ENCODE measurements at regions not wholly inside any gene's neighbourhood (a gene's known extent, or its start where the extent isn't known, plus 50 kb on each side); places are given as distances from the start of the nearest gene placed in this dataset.
"Not testable (repeated sequence)": the region's sequence is repeated elsewhere in the genome, so short reads cannot be mapped to it uniquely, and the experiment has no call there.

GRCh38 chr20:12949429-12949980 lies 59.3 kb upstream of the SPTLC3 start:
- no peak overlapping the region for H3K9ac ChIP-seq (replicated peaks; ENCODE audit: extremely low read depth, insufficient read depth, low read length)
- ChIA-PET CTCF (no interaction called here), POLR2A (no interaction called here)
- H3K36me3 ChIP-seq (ENCODE audit: control insufficient read depth in 2 of 2, extremely low read depth in 1 of 2, insufficient read depth in 2 of 2, low read length in 2 of 2) = no peaks in the 10 kb centered on the region
- no peak overlapping the region for H3K4me3 ChIP-seq (replicated peaks in 1 of 3; ENCODE audit: insufficient read depth in 1 of 3, low read depth in 1 of 3, low read length in 3 of 3)
- no peaks in the 10 kb centered on the region for H3K4me1 ChIP-seq (ENCODE audit: control insufficient read depth, extremely low read depth, insufficient read depth, low read length)
- no peak for DNase-seq (ENCODE audit: low read depth, low spot score)
- peaks cover 0 to 2% of the 10 kb centered on the region in 2 experiments for H3K27me3 ChIP-seq (ENCODE audit: control insufficient read depth in 2 of 2, insufficient read depth in 2 of 2, low read length in 2 of 2)
- H4K20me1 ChIP-seq (replicated peaks; ENCODE audit: control insufficient read depth, extremely low read depth, insufficient read depth, low read length) = no peaks in the 10 kb centered on the region
- no peak for TF ChIP-seq EZH2 (IDR thresholded peaks at IDR 0.05; ENCODE audit: borderline replicate concordance, low read depth, low read length, severe bottlenecking)
- no peak for TF ChIP-seq MYC (IDR thresholded peaks at IDR 0.05; ENCODE audit: low read depth, low read length)
- TF ChIP-seq FOS (IDR thresholded peaks at IDR 0.05; ENCODE audit: borderline replicate concordance, insufficient read depth, low read length) = no peak
- TF ChIP-seq GATA2 (IDR thresholded peaks at IDR 0.05; ENCODE audit: insufficient read depth, insufficient read length, low read depth, low read length) = no peak
- TF ChIP-seq MAX (IDR thresholded peaks at IDR 0.05; ENCODE audit: insufficient read depth, insufficient read length) = no peak
- no peak for TF ChIP-seq JUN (IDR thresholded peaks at IDR 0.05; ENCODE audit: borderline replicate concordance, insufficient read depth, insufficient read length, low read depth)
- no peak for TF ChIP-seq POLR2A (IDR thresholded peaks at IDR 0.05; ENCODE audit: low read depth, low read length)
- TF ChIP-seq CTCF (IDR thresholded peaks at IDR 0.05; ENCODE audit: extremely low read depth in 1 of 2, insufficient read depth in 1 of 2, low read depth in 1 of 2, low read length in 2 of 2) = no peak
- TF ChIP-seq POLR2AphosphoS5 (IDR thresholded peaks at IDR 0.05; ENCODE audit: insufficient read depth, low read depth, low read length) = no peak
- H3K4me2 ChIP-seq (ENCODE audit: insufficient read depth, low read length) = no peak overlapping the region
- H2AFZ ChIP-seq (ENCODE audit: low read depth, low read length) = no peak overlapping the region
- no peaks in the 10 kb centered on the region for H3K9me1 ChIP-seq (replicated peaks; ENCODE audit: control insufficient read depth, extremely low read depth, insufficient read depth, low read length)
- dilution Hi-C loops (cut with MboI; ENCODE audit: extremely low pct_ligation_motif_present, low sequenced_read_pairs) = no loop called here
- FAIRE-seq = no peak
- no TSS peak for BruUV-seq (replicated peaks)
- H3K9me3 ChIP-seq (replicated peaks; ENCODE audit: control insufficient read depth, insufficient read depth, low read length) = no peaks in the 10 kb centered on the region
- H3K79me2 ChIP-seq (ENCODE audit: control insufficient read depth, insufficient read depth, low read length) = no peaks in the 10 kb centered on the region
- H3K27ac ChIP-seq (ENCODE audit: insufficient read depth, low read depth, low read length) = no peak overlapping the region
- intact Hi-C loops (cut with micrococcal nuclease) = no loop called here

- dilution Hi-C loops (cut with MboI; ENCODE audit: extremely low pct_ligation_motif_present, low sequenced_read_pairs); H3K4me1 ChIP-seq (ENCODE audit: control insufficient read depth, extremely low read depth, insufficient read depth, low read length); H4K20me1 ChIP-seq (replicated peaks; ENCODE audit: control insufficient read depth, extremely low read depth, insufficient read depth, low read length); FAIRE-seq; H3K9ac ChIP-seq (replicated peaks; ENCODE audit: extremely low read depth, insufficient read depth, low read length); H3K4me2 ChIP-seq (ENCODE audit: insufficient read depth, low read length); H3K36me3 ChIP-seq (ENCODE audit: control insufficient read depth in 2 of 2, extremely low read depth in 1 of 2, insufficient read depth in 2 of 2, low read length in 2 of 2); POLR2A ChIA-PET; H3K4me3 ChIP-seq (replicated peaks in 1 of 3; ENCODE audit: insufficient read depth in 1 of 3, low read depth in 1 of 3, low read length in 3 of 3); H3K27me3 ChIP-seq (ENCODE audit: control insufficient read depth in 2 of 2, insufficient read depth in 2 of 2, low read length in 2 of 2); H3K9me3 ChIP-seq (replicated peaks; ENCODE audit: control insufficient read depth, insufficient read depth, low read length); DNase-seq (ENCODE audit: low read depth, low spot score); intact Hi-C loops (cut with micrococcal nuclease); BruUV-seq (replicated peaks); H3K27ac ChIP-seq (ENCODE audit: insufficient read depth, low read depth, low read length); H2AFZ ChIP-seq (ENCODE audit: low read depth, low read length); H3K79me2 ChIP-seq (ENCODE audit: control insufficient read depth, insufficient read depth, low read length); H3K9me1 ChIP-seq (replicated peaks; ENCODE audit: control insufficient read depth, extremely low read depth, insufficient read depth, low read length): not testable (repeated sequence)
- CTCF ChIA-PET = interaction anchor here (0.8 kb wide), 1 partner anchor 25 kb away, joined by 4 read pairs; no protein-coding TSS in a partner anchor
Measured at GRCh38 chr20:12954254-12954653, 54.5 kb upstream of the SPTLC3 start.
